HEK293T (cell line): ENCODE measurements at regions not wholly inside any gene's neighbourhood (a gene's known extent, or its start where the extent isn't known, plus 50 kb on each side); places are given as distances from the start of the nearest gene placed in this dataset.
"Not testable (repeated sequence)": the region's sequence is repeated elsewhere in the genome, so short reads cannot be mapped to it uniquely, and the experiment has no call there.

Source experiments
- CTCF ChIA-PET: fragments of 350-600 bp; formaldehyde crosslinking; extraction: SDS; loops from one replicate; lab custom pipeline; 2021; ENCODE audit warnings: antibody characterized with exemption, inconsistent platforms; lab: Yijun Ruan, JAX
- POLR2A ChIA-PET: fragments of 350-600 bp; formaldehyde crosslinking; extraction: SDS; loops from one replicate; lab custom pipeline; 2020; ENCODE audit warnings: antibody characterized with exemption, inconsistent platforms; lab: Yijun Ruan, JAX
- DNase-seq: peaks from one replicate; pipeline ENCODE4 v3.0.0; 2012; ENCODE audit warnings: mixed read lengths; ENCODE audit errors: extremely low spot score
- ARNT ChIP-seq: fragments of 450-650 bp; IDR thresholded peaks from 2 replicates; pipeline ENCODE4 v1.6.1; 2017; ENCODE audit warnings: mild to moderate bottlenecking
- BHLHE40 ChIP-seq: fragments of 450-650 bp; IDR thresholded peaks from 2 replicates; pipeline ENCODE4 v1.6.1; 2016; ENCODE audit warnings: mild to moderate bottlenecking, moderate library complexity, borderline replicate concordance
- CTBP1 ChIP-seq: fragments of 450-650 bp; IDR thresholded peaks from 2 replicates; pipeline ENCODE4 v1.6.1; 2016; ENCODE audit warnings: borderline replicate concordance
- ELF4 ChIP-seq: fragments of 450-650 bp; IDR thresholded peaks from 2 replicates; pipeline ENCODE4 v1.6.1; 2017; ENCODE audit warnings: antibody characterized with exemption
- FOXA1 ChIP-seq: fragments of 450-650 bp; IDR thresholded peaks from 2 replicates; pipeline ENCODE4 v1.6.1; 2016; ENCODE audit warnings: mild to moderate bottlenecking
- FOXK2 ChIP-seq: fragments of 450-650 bp; IDR thresholded peaks from 2 replicates; pipeline ENCODE4 v1.6.1; 2016; ENCODE audit warnings: mild to moderate bottlenecking
- FOXM1 ChIP-seq: fragments of 450-650 bp; IDR thresholded peaks from 2 replicates; pipeline ENCODE4 v1.6.1; 2017; ENCODE audit warnings: mild to moderate bottlenecking, borderline replicate concordance
- HDGF ChIP-seq: fragments of 450-650 bp; IDR thresholded peaks from 2 replicates; pipeline ENCODE4 v1.6.1; 2017; ENCODE audit warnings: antibody characterized with exemption, borderline replicate concordance
- L3MBTL2 ChIP-seq: fragments of 450-650 bp; conservative IDR thresholded peaks from 2 replicates; pipeline ENCODE4 v1.6.1; 2016; ENCODE audit warnings: mild to moderate bottlenecking
- LEF1 ChIP-seq: fragments of 450-650 bp; IDR thresholded peaks from 2 replicates; pipeline ENCODE4 v1.6.1; 2017; ENCODE audit warnings: mild to moderate bottlenecking, borderline replicate concordance
- NFRKB ChIP-seq: fragments of 450-650 bp; IDR thresholded peaks from 2 replicates; pipeline ENCODE4 v1.6.1; 2016; ENCODE audit warnings: mild to moderate bottlenecking, moderate library complexity
- SP1 ChIP-seq: fragments of 450-650 bp; IDR thresholded peaks from 2 replicates; pipeline ENCODE4 v1.6.1; 2017
- SUZ12 ChIP-seq: fragments of 450-650 bp; IDR thresholded peaks from 2 replicates; pipeline ENCODE4 v1.6.1; 2016; ENCODE audit warnings: mild to moderate bottlenecking
- TARDBP ChIP-seq: fragments of 450-650 bp; IDR thresholded peaks from 2 replicates; pipeline ENCODE4 v1.6.1; 2016
- ZNF384 ChIP-seq: fragments of 450-650 bp; IDR thresholded peaks from 2 replicates; pipeline ENCODE4 v1.6.1; 2016
- TF ChIP-seq, protein P1 (sequence below): fragments of 450-650 bp; IDR thresholded peaks from 2 replicates; pipeline ENCODE4 v1.6.1; 2016

DNA sequence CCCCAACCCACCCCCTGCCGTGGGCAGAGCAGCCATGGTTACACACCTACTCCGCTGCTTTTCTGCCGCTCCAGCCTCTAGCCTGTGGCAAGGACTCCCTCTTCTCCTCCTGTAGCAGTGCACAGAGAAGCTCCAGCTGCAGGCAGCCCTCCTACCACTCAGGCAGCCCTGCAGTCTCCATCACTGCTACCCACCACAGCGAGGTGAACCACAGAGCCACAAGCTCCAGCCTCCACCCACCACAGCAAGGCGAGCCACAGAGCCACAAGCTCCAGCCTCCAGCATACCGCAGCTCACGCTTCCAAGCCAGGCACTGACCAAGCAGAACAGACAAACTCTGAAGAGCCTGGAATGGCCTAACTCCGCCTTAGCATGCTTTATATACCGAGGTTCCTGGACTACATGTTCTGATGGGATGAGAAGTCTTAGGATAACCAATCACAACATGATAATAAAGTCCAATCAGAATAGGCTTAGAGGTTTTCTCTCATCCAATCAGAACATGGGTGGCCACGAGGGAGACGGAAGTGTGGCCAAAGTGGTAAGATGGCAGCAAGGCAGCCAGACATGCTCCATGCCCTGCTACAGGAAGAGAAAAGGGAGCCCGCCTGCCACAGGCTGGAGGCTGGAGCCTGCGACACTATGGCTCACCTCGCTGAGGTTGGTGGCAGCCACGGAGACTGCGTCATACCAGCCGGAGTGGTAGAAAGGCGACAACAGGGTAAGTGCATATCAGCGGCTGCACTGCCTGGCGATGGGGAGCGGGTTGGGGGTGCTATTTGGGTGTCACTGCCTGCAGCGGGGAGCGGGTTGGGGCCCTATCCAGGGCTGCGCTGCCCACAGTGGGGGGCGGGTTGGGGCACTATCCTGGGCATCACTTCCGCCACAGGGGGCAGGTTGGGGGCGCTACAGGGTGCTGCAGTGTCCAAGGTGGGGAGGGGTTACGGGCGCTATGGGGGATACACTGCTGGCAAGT lies 75.8 kb upstream of the PCAT7 start:
- DNase-seq, result no peak
- POLR2A ChIA-PET, result no interaction called here
- TF ChIP-seq HDGF (no peak), FOXM1 (no peak), SP1 (no peak), FOXA1 (no peak)
- TF ChIP-seq, protein P1, sequence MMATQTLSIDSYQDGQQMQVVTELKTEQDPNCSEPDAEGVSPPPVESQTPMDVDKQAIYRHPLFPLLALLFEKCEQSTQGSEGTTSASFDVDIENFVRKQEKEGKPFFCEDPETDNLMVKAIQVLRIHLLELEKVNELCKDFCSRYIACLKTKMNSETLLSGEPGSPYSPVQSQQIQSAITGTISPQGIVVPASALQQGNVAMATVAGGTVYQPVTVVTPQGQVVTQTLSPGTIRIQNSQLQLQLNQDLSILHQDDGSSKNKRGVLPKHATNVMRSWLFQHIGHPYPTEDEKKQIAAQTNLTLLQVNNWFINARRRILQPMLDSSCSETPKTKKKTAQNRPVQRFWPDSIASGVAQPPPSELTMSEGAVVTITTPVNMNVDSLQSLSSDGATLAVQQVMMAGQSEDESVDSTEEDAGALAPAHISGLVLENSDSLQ, result no peak
- CTCF ChIA-PET, result no interaction called here

GRCh38 chr9:94479757-94480156 lies 75.1 kb upstream of the PCAT7 start:
- CTCF ChIA-PET, result no interaction called here

GRCh38 chr9:94480205-94480604 lies 74.7 kb upstream of the PCAT7 start:
- TF ChIP-seq BHLHE40, result no peak
- DNase-seq, result no peak
- ChIA-PET CTCF (no interaction called here), POLR2A (no interaction called here)

More at GRCh38 chr9:94479757-94480156, 75.1 kb upstream of the PCAT7 start:
- TF ChIP-seq NFRKB, result no peak
- no peak for TF ChIP-seq ARNT
- TF ChIP-seq BHLHE40, result no peak
- no peak for TF ChIP-seq L3MBTL2
- TF ChIP-seq FOXM1, result no peak
- TF ChIP-seq SP1, result no peak
- TF ChIP-seq FOXA1, result no peak
- TF ChIP-seq SUZ12, result no peak
- no peak for TF ChIP-seq LEF1
- TF ChIP-seq ELF4, result no peak
- TF ChIP-seq, protein P1, result no peak
- no peak for TF ChIP-seq TARDBP
- no peak for TF ChIP-seq ZNF384
- TF ChIP-seq HDGF, result no peak
- no peak for TF ChIP-seq FOXK2
- TF ChIP-seq CTBP1, result no peak
- no peak for DNase-seq
- POLR2A ChIA-PET, result no interaction called here

GRCh38 chr9:94482110-94482509 lies 72.8 kb upstream of the PCAT7 start:
- TF ChIP-seq ELF4, result no peak
- no peak for TF ChIP-seq LEF1
- TF ChIP-seq ZNF384, result no peak
- TF ChIP-seq HDGF, result no peak
- TF ChIP-seq, protein P1, result no peak
- CTCF ChIA-PET, result interaction anchor here (0.6 kb wide), 1 partner anchor 655 kb away, joined by 4 read pairs; no protein-coding TSS in a partner anchor
- POLR2A ChIA-PET, result no interaction called here
- no peak for DNase-seq

GRCh38 chr9:94490465-94490864 lies 64.4 kb upstream of the PCAT7 start:
- DNase-seq, result no peak
- POLR2A ChIA-PET, result no interaction called here
- TF ChIP-seq ZNF384 (no peak), HDGF (no peak), SUZ12 (no peak), NFRKB (no peak), FOXK2 (no peak)
- CTCF ChIA-PET, result interaction anchor here (0.6 kb wide), 1 partner anchor 1383 kb away, joined by 5 read pairs; no protein-coding TSS in a partner anchor

GRCh38 chr9:94492125-94492524 lies 62.8 kb upstream of the PCAT7 start:
- POLR2A ChIA-PET, DNase-seq: not testable (repeated sequence)
- CTCF ChIA-PET, result interaction anchor here (0.7 kb wide), 1 partner anchor 1269 kb away, joined by 5 read pairs; no protein-coding TSS in a partner anchor

GRCh38 chr9:94498801-94499453 lies 56.0 kb upstream of the PCAT7 start:
- DNase-seq, result no peak
- TF ChIP-seq, protein P1, result no peak
- no peak for TF ChIP-seq LEF1
- TF ChIP-seq ELF4, result no peak
- TF ChIP-seq NFRKB, result no peak
- ChIA-PET CTCF (interaction anchor here (0.8 kb wide), 1 partner anchor 547 kb away, joined by 3 read pairs; no protein-coding TSS in a partner anchor), POLR2A (no interaction called here)
